Loucy (cell line): ENCODE measurements at regions not wholly inside any gene's neighbourhood (a gene's known extent, or its start where the extent isn't known, plus 50 kb on each side); places are given as distances from the start of the nearest gene placed in this dataset.

Experiments
- CTCF ChIP-seq: fragments of 200-600 bp; sonication (generic); conservative IDR thresholded peaks from 2 replicates; pipeline ENCODE4 v1.5.1; 2014; ENCODE audit warnings: mild to moderate bottlenecking, antibody characterized with exemption, low read length
- EZH2phosphoT487 ChIP-seq: fragments of 200-600 bp; IDR thresholded peaks from 2 replicates; pipeline ENCODE4 v1.6.1; 2018; ENCODE audit warnings: antibody characterized with exemption, mild to moderate bottlenecking, moderate library complexity, borderline replicate concordance

- TF ChIP-seq CTCF (no peak), EZH2phosphoT487 (no peak)
Observed at GRCh38 chr6:82000551-82000950, 247.0 kb downstream of the IBTK start.
